IMR-90 (cell line): ENCODE measurements at regions not wholly inside any gene's neighbourhood (a gene's known extent, or its start where the extent isn't known, plus 50 kb on each side); places are given as distances from the start of the nearest gene placed in this dataset.

Experiments
- ATAC-seq: fragments of 200-7000 bp; cut with Tn5 transposase; 2 replicates; pipeline ENCODE4 v1.9.1; 2020; ENCODE audit warnings: low read depth, mild to moderate bottlenecking, moderate library complexity
- BruUV-seq: library from RNA; stranded (reverse); fragments of 400-500 nt; replicated peaks from 2 replicates; lab custom pipeline; 2021; lab: Mats Ljungman, UMichigan
- CTCF ChIA-PET: fragments of 300-600 bp; formaldehyde crosslinking; extraction: SDS; loops from one replicate; lab custom pipeline; 2021; ENCODE audit warnings: antibody characterized with exemption; lab: Yijun Ruan, JAX
- POLR2A ChIA-PET: fragments of 300-600 bp; sonication (Branson Sonifier 250); formaldehyde crosslinking; loops from one replicate; lab custom pipeline; 2022; ENCODE audit warnings: antibody characterized with exemption; ENCODE audit not compliant: unreplicated experiment; lab: Charles Lee
- DNase-seq: peaks from one replicate; pipeline ENCODE4 v3.0.0; 2013
- H2AFZ ChIP-seq: replicated peaks from 2 replicates; pipeline ENCODE3; 2013; ENCODE audit warnings: low read length, mild to moderate bottlenecking; ENCODE audit not compliant: poor library complexity
- H2AK5ac ChIP-seq: 2 replicates; pipeline ENCODE4 v1.6.1; 2013; ENCODE audit warnings: low read depth, low read length, inconsistent platforms
- H2AK9ac ChIP-seq: replicated peaks from 2 replicates; pipeline ENCODE3; 2013; ENCODE audit warnings: mild to moderate bottlenecking, low read depth, low read length, moderate library complexity; ENCODE audit not compliant: poor library complexity
- H2BK120ac ChIP-seq: 2 replicates; pipeline ENCODE4 v1.6.1; 2013; ENCODE audit warnings: low read depth, low read length, inconsistent platforms
- H2BK15ac ChIP-seq: 3 replicates; pipeline ENCODE4 v1.6.1; 2013; ENCODE audit warnings: low read depth, low read length, inconsistent platforms
- H2BK20ac ChIP-seq: 2 replicates; pipeline ENCODE4 v1.6.1; 2013; ENCODE audit warnings: low read depth, mild to moderate bottlenecking, inconsistent platforms, low read length, moderate library complexity
- H2BK5ac ChIP-seq: 2 replicates; pipeline ENCODE4 v1.6.1; 2013; ENCODE audit warnings: mild to moderate bottlenecking, low read depth, low read length, inconsistent platforms; ENCODE audit not compliant: poor library complexity, severe bottlenecking
- H3K14ac ChIP-seq: replicated peaks from 2 replicates; pipeline ENCODE4 v1.6.1; 2013; ENCODE audit warnings: low read depth, low read length, inconsistent platforms
- H3K18ac ChIP-seq: 2 replicates; pipeline ENCODE4 v1.6.1; 2013; ENCODE audit warnings: low read depth, low read length, control low read depth
- H3K23ac ChIP-seq: 2 replicates; pipeline ENCODE4 v1.6.1; 2013; ENCODE audit warnings: low read depth, low read length, inconsistent platforms
- H3K27ac ChIP-seq: 2 replicates; pipeline ENCODE4 v1.5.1; 2013; ENCODE audit warnings: mild to moderate bottlenecking, control low read depth, low read length; ENCODE audit not compliant: insufficient read depth
- H3K27me3 ChIP-seq: 2 replicates; pipeline ENCODE4 v1.6.1; 2013; ENCODE audit warnings: low read length; ENCODE audit not compliant: control insufficient read depth, insufficient read depth
- H3K36me3 ChIP-seq: 2 replicates; pipeline ENCODE4 v1.6.1; 2013; ENCODE audit warnings: low read length, mixed read lengths; ENCODE audit not compliant: control insufficient read depth, insufficient read depth
- H3K4ac ChIP-seq: 2 replicates; pipeline ENCODE4 v1.6.1; 2013; ENCODE audit warnings: low read depth, low read length, inconsistent platforms
- H3K4me1 ChIP-seq: 2 replicates; pipeline ENCODE4 v1.6.1; 2013; ENCODE audit warnings: low read length, mixed read lengths; ENCODE audit not compliant: control insufficient read depth, insufficient read depth
- H3K4me2 ChIP-seq: 2 replicates; pipeline ENCODE4 v1.6.1; 2013; ENCODE audit warnings: low read depth, mild to moderate bottlenecking, control low read depth, low read length, moderate library complexity
- H3K4me3 ChIP-seq: 2 replicates; pipeline ENCODE4 v1.5.1; 2013; ENCODE audit warnings: low read depth, mild to moderate bottlenecking, control low read depth, low read length, moderate library complexity; ENCODE audit not compliant: insufficient read depth
- H3K56ac ChIP-seq: 2 replicates; pipeline ENCODE4 v1.6.1; 2013; ENCODE audit warnings: low read length, inconsistent platforms; ENCODE audit not compliant: insufficient read depth; ENCODE audit errors: extremely low read depth
- H3K79me1 ChIP-seq, 2 experiments: 2 replicates each; pipeline ENCODE4 v1.6.1; 2013; ENCODE audit warnings: low read length in 2 of 2, inconsistent platforms in 1 of 2, low read depth in 1 of 2
- H3K9ac ChIP-seq: 2 replicates; pipeline ENCODE4 v1.6.1; 2013; ENCODE audit warnings: low read depth, low read length, control low read depth
- H3K9me1 ChIP-seq: 2 replicates; pipeline ENCODE4 v1.6.1; 2013; ENCODE audit warnings: low read length, inconsistent platforms; ENCODE audit not compliant: insufficient read depth
- H3K9me3 ChIP-seq: 2 replicates; pipeline ENCODE4 v1.6.1; 2013; ENCODE audit warnings: low read length; ENCODE audit not compliant: control insufficient read depth, insufficient read depth
- H4K20me1 ChIP-seq: 2 replicates; pipeline ENCODE4 v1.6.1; 2013; ENCODE audit warnings: low read length, inconsistent platforms; ENCODE audit not compliant: insufficient read depth
- H4K5ac ChIP-seq: 2 replicates; pipeline ENCODE4 v1.6.1; 2013; ENCODE audit warnings: mild to moderate bottlenecking, low read depth, low read length, control low read depth
- H4K8ac ChIP-seq, 2 experiments: 2 replicates each; pipeline ENCODE4 v1.6.1; 2013; ENCODE audit warnings: low read depth in 2 of 2, low read length in 2 of 2, control low read depth in 1 of 2, inconsistent platforms in 1 of 2
- H4K91ac ChIP-seq: 2 replicates; pipeline ENCODE4 v1.6.1; 2013; ENCODE audit warnings: low read depth, low read length, inconsistent platforms; ENCODE audit not compliant: insufficient read depth
- FOS ChIP-seq: fragments of 150-350 bp; IDR thresholded peaks from 2 replicates; pipeline ENCODE4 v1.6.1; 2016; ENCODE audit warnings: low read depth, low read length
- MAFK ChIP-seq: IDR thresholded peaks from 2 replicates; pipeline ENCODE4 v1.6.1; 2012; ENCODE audit warnings: low read depth, low read length, improper control_type of control experiment
- MAZ ChIP-seq: IDR thresholded peaks from 2 replicates; pipeline ENCODE4 v1.6.1; 2012; ENCODE audit warnings: low read depth, mild to moderate bottlenecking, low read length, improper control_type of control experiment, moderate library complexity, borderline replicate concordance
- MXI1 ChIP-seq: IDR thresholded peaks from 2 replicates; pipeline ENCODE4 v1.6.1; 2012; ENCODE audit warnings: low read depth, mild to moderate bottlenecking, low read length, moderate library complexity, borderline replicate concordance
- POLR2A ChIP-seq: IDR thresholded peaks from 2 replicates; pipeline ENCODE4 v1.6.1; 2012; ENCODE audit warnings: mild to moderate bottlenecking, low read depth, low read length
- RAD21 ChIP-seq: IDR thresholded peaks from 2 replicates; pipeline ENCODE4 v1.6.1; 2012; ENCODE audit warnings: low read length, improper control_type of control experiment
- RFX5 ChIP-seq: IDR thresholded peaks from 2 replicates; pipeline ENCODE4 v1.8.0; 2012; ENCODE audit warnings: low read depth, mild to moderate bottlenecking, low read length, moderate library complexity
- USF2 ChIP-seq: fragments of 150-350 bp; IDR thresholded peaks from 2 replicates; pipeline ENCODE4 v1.6.1; 2017; ENCODE audit warnings: mild to moderate bottlenecking, antibody characterized with exemption, low read length, low read depth
- dilution Hi-C: fragments of 300-500 bp; cut with HindIII; formaldehyde crosslinking; loops from one replicate; pipeline ENCODE4 v1.14.3; 2018; ENCODE audit warnings: low sequenced_read_pairs; ENCODE audit not compliant: unreplicated experiment
- in situ Hi-C: fragments of 300-500 bp; cut with MboI; formaldehyde crosslinking; loops from 3 replicates; pipeline ENCODE4 v1.14.3; 2019; ENCODE audit warnings: low sequenced_read_pairs, inconsistent platforms, mixed read lengths
- intact Hi-C: fragments of 100-400 bp; cut with micrococcal nuclease; formaldehyde crosslinking; loops from 2 replicates; pipeline ENCODE4 v1.10.0; 2022

- Histone ChIP-seq H2AFZ (no peak overlapping the region), H3K4me2 (no peak overlapping the region), H3K27ac (no peak overlapping the region), H4K91ac (no peak overlapping the region), H4K8ac (no peak overlapping the region), H4K5ac (no peak overlapping the region), H3K9ac (no peak overlapping the region), H3K4ac (no peak overlapping the region), H3K56ac (no peak overlapping the region), H2BK15ac (no peak overlapping the region), H2BK20ac (peak overlapping the region; percentile 34; the same call in 1 of the 2 replicates), H3K79me1 (no peaks in the 10 kb centered on the region), H2AK5ac (no peak overlapping the region), H2BK120ac (no peak overlapping the region), H4K20me1 (no peaks in the 10 kb centered on the region), H3K9me1 (no peaks in the 10 kb centered on the region), H3K27me3 (no peaks in the 10 kb centered on the region), H3K23ac (no peak overlapping the region), H3K4me1 (no peaks in the 10 kb centered on the region; the same call in 1 of the 2 replicates), H2BK5ac (no peak overlapping the region), H3K9me3 (no peaks in the 10 kb centered on the region), H3K18ac (no peak overlapping the region), H3K14ac (no peak overlapping the region), H3K36me3 (no peaks in the 10 kb centered on the region), H3K4me3 (no peak overlapping the region), H2AK9ac (no peak overlapping the region)
- ChIA-PET POLR2A (no interaction called here), CTCF (interaction anchor here (0.6 to 1.5 kb wide), 2 partner anchors 19 to 1380 kb away, joined by 3 to 7 read pairs; no protein-coding TSS in a partner anchor)
- DNase-seq (no peak), ATAC-seq (no peak)
- intact Hi-C loops (no loop called here), dilution Hi-C loops (no loop called here), in situ Hi-C loops (no loop called here)
- BruUV-seq: no TSS peak
- no peak for TF ChIP-seq FOS
- TF ChIP-seq MXI1: no peak
- TF ChIP-seq MAFK: no peak
- TF ChIP-seq POLR2A: no peak
- TF ChIP-seq USF2: no peak
- TF ChIP-seq MAZ: no peak
- TF ChIP-seq RFX5: no peak
- TF ChIP-seq RAD21: no peak
These were observed 1010.3 kb downstream of the KCNT2 start for GRCh38 chr1:195597891-195598290.
